Common myeloid progenitor, CD34-positive (primary cell): ENCODE measurements at regions not wholly inside any gene's neighbourhood (a gene's known extent, or its start where the extent isn't known, plus 50 kb on each side); places are given as distances from the start of the nearest gene placed in this dataset.

Experiments
- CTCF ChIA-PET: fragments of 350-600 bp; sonication (Branson Sonifier 250); formaldehyde crosslinking; loops from one replicate; lab custom pipeline; 2021; ENCODE audit warnings: antibody characterized with exemption; lab: Charles Lee
- POLR2A ChIA-PET: fragments of 350-600 bp; sonication (Branson Sonifier 250); formaldehyde crosslinking; loops from one replicate; lab custom pipeline; 2021; ENCODE audit warnings: antibody characterized with exemption; lab: Charles Lee
- DNase-seq, 3 donors: peaks; one replicate each; pipeline versions ENCODE4 v3.0.0 to v3.0.0-alpha.2; 2013
- H3K27ac ChIP-seq, 2 experiments: 1 replicate in 1 of 2; 2 replicates in 1 of 2; pipeline ENCODE4 v1.7.0; 2013; ENCODE audit warnings: inconsistent platforms in 2 of 2, low read length in 2 of 2, mild to moderate bottlenecking in 2 of 2, low read depth in 1 of 2, moderate library complexity in 1 of 2; ENCODE audit not compliant: severe bottlenecking in 2 of 2, insufficient read depth in 1 of 2, poor library complexity in 1 of 2
- H3K27me3 ChIP-seq, 5 experiments: replicated peaks in 2 of 5; 1 replicate in 3 of 5; 2 replicates in 2 of 5; pipeline versions ENCODE4 v1.6.1 to v1.7.0; 2013; ENCODE audit warnings: low read length in 4 of 5, mild to moderate bottlenecking in 2 of 5, moderate library complexity in 2 of 5, inconsistent platforms in 1 of 5; ENCODE audit not compliant: insufficient read depth in 5 of 5, control insufficient read depth in 4 of 5
- H3K36me3 ChIP-seq, 4 experiments: 1 replicate in 2 of 4; 2 replicates in 2 of 4; pipeline versions ENCODE4 v1.6.1 to v1.7.0; 2013; ENCODE audit warnings: low read length in 3 of 4, control low read depth in 1 of 4, mild to moderate bottlenecking in 1 of 4; ENCODE audit not compliant: control insufficient read depth in 4 of 4, insufficient read depth in 4 of 4
- H3K4me1 ChIP-seq, 4 experiments: 1 replicate in 3 of 4; 2 replicates in 1 of 4; pipeline versions ENCODE4 v1.6.1 to v1.7.1; 2013; ENCODE audit warnings: low read length in 3 of 4, mild to moderate bottlenecking in 3 of 4, control low read depth in 1 of 4, inconsistent platforms in 1 of 4, moderate library complexity in 1 of 4; ENCODE audit not compliant: control insufficient read depth in 4 of 4, insufficient read depth in 4 of 4; ENCODE audit errors: control extremely low read depth in 1 of 4
- H3K4me3 ChIP-seq, 7 experiments: 1 replicate in 4 of 7; 2 replicates in 3 of 7; pipeline versions ENCODE4 v1.5.1 to v1.7.0; 2013; ENCODE audit warnings: mild to moderate bottlenecking in 7 of 7, low read length in 6 of 7, moderate library complexity in 6 of 7, inconsistent platforms in 2 of 7, low read depth in 2 of 7, control low read depth in 1 of 7; ENCODE audit not compliant: insufficient read depth in 4 of 7, control insufficient read depth in 1 of 7; ENCODE audit errors: extremely low read depth in 1 of 7
- H3K9me3 ChIP-seq, 5 experiments: 1 replicate in 4 of 5; 2 replicates in 1 of 5; pipeline versions ENCODE4 v1.6.1 to v1.7.1; 2013; ENCODE audit warnings: low read length in 4 of 5, mild to moderate bottlenecking in 2 of 5, inconsistent platforms in 1 of 5, low read depth in 1 of 5, moderate library complexity in 1 of 5; ENCODE audit not compliant: control insufficient read depth in 4 of 5, insufficient read depth in 2 of 5; ENCODE audit errors: control extremely low read depth in 1 of 5
- WGBS: methylation state at CpG from one replicate; pipeline ENCODE4 v1.1.5; 2013; ENCODE audit not compliant: insufficient coverage; 5-methylcytosine and 5-hydroxymethylcytosine counted together

DNA sequence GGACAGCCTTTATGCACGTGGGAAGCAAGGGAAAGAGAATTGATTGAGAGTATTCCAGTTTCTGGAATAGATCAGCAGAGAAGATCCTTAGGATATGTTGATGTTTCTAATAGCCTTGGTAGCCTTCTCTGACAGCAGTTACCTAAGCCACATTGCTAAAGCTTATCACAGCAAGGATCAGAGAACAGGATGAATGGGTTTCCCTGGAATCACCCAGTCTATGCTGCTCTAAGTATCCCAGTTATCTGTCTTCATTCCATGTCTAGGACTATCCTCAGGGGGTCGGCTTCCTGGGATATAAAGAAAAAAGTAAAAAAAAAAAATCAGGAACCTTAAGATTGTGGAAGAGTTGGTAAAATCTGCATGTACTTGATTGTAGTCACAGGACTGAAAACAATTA, 352.0 kb upstream of the AKR1E2 start:
- Histone ChIP-seq H3K27me3 (no peaks in the 10 kb centered on the region), H3K27ac (no peak overlapping the region), H3K4me1 (peaks cover 0 to 3% (median 0%) of the 10 kb centered on the region in 4 experiments), H3K4me3 (no peak overlapping the region), H3K9me3 (no peaks in the 10 kb centered on the region), H3K36me3 (no peaks in the 10 kb centered on the region)
- no peak for DNase-seq
- ChIA-PET POLR2A (no interaction called here), CTCF (no interaction called here)
- WGBS, result 100% methylated on average over 1 of the region's 2 CpGs

DNA sequence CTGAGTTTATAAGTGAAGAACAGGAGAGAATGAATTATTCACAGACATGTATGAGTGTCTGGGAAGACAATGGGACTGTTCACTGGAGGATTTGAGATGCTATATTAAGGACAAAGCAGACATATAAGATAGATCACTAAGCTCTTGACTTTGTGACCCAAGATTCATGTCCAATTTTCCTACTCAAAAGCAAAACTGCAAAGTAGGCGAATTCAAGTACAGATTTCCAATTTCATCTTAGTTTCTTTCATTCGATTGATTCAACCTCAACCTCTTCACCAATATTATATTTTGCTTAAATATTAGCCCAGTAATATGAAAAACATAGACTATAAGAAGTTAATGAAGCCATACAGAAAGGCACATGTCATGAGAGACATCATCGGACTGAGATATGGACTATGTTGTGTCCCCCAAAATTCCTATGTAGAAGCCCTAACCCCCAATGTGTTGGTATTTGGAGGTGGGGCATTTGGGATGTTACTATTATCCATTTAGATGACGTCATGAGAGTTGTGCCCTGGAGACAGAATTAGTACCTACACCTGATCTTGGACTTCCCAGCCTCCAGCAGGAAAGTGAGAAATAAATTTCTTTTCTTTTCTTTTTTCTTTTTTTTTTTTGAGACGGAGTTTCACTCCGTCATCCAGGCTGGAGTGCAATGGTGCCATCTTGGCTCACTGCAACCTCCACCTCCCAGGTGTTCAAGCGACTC, 353.7 kb upstream of the AKR1E2 start:
- no peak for DNase-seq
- no peak overlapping the region for H3K4me3 ChIP-seq
- WGBS, result 97% methylated on average over 4 of the region's 7 CpGs
- no peaks in the 10 kb centered on the region for H3K9me3 ChIP-seq
- no peaks in the 10 kb centered on the region for H3K36me3 ChIP-seq
- H3K4me1 ChIP-seq, result peaks cover 0 to 3% (median 0%) of the 10 kb centered on the region in 4 experiments
- POLR2A ChIA-PET, result no interaction called here
- CTCF ChIA-PET, result no interaction called here
- H3K27ac ChIP-seq, result no peak overlapping the region
- no peaks in the 10 kb centered on the region for H3K27me3 ChIP-seq

DNA sequence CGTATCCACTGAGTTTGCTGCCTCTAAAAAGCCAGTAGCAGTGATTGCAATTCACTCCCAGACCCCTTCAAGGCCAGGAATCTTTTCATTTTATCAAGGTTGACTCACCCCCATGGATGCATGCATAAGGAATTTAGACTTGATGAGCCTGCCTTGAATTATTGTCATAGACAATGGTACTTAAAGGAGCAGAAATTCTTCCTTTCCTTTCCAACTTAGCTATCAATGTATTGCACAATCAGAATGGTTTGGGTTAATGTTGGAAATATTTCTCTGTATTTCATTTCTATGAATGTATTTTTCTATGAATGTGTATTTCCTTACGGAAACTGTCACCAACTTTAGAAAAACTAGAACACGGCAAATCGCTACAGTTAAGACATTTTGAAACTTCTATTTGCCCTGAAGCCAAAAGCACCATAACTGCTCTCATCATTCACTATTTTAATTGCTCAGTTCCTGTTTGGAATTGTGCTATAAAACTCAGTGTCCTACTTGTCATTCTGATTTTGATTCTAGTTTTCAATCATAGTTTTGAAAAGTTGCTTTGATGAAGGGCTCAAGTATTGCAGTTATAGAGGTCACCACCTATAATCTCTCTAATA, 355.7 kb upstream of the AKR1E2 start:
- Histone ChIP-seq H3K36me3 (no peaks in the 10 kb centered on the region), H3K9me3 (no peaks in the 10 kb centered on the region), H3K27ac (no peak overlapping the region), H3K4me1 (peaks cover 0 to 3% (median 0%) of the 10 kb centered on the region in 4 experiments), H3K27me3 (no peaks in the 10 kb centered on the region), H3K4me3 (no peak overlapping the region)
- CTCF ChIA-PET, result interaction anchor here (0.8 to 1.0 kb wide), 2 partner anchors 19 to 480 kb away, joined by 3 read pairs; no protein-coding TSS in a partner anchor
- DNase-seq, result no peak
- POLR2A ChIA-PET, result no interaction called here
- WGBS, result 95% methylated on average over 2 of the region's 4 CpGs

DNA sequence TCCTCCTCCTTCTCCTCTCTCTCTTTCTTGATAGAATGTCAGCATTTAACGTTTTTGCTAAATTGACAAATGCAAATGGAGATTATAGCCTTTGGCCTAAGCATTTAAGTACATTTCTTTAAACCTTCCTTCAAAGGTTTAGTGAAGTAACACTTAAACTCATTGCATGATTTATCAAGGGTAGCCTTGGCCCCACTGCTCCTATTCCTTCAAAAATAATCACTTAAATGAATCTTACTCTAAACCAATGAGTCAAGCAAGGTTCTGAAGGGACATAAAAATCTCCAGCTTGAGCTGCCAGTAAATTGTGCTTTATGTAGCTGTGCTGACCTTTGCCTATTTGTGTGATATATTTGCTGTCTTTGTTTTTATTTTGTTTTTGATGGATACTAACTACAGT, 358.5 kb upstream of the AKR1E2 start:
- Histone ChIP-seq H3K27me3 (no peaks in the 10 kb centered on the region), H3K36me3 (no peaks in the 10 kb centered on the region), H3K27ac (no peak overlapping the region), H3K4me1 (peaks cover 0 to 3% (median 0%) of the 10 kb centered on the region in 4 experiments), H3K9me3 (no peaks in the 10 kb centered on the region), H3K4me3 (no peak overlapping the region)
- ChIA-PET CTCF (no interaction called here), POLR2A (no interaction called here)
- DNase-seq, result no peak
- no CpG with 5 or more reads among the region's 1 CpG for WGBS

DNA sequence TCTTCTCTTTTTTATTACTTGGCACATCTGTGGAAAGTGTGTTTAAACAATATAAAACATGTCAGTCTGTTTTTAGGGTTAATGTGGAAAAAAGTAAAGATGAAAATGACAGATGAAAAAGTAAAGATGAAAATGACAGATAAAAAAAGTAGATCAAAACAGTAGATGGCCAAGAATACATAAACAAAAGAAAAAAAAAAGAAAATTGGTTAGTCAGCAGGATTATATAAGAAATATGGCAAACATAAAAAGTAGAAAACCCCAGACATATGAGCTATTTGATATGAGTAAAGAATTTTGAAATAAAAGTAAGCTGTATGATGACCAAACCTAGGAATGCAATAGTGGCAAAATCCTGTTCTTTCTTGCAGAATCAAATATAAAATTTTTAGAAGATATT, 365.7 kb upstream of the AKR1E2 start:
- H3K4me1 ChIP-seq, result no peaks in the 10 kb centered on the region
- no peaks in the 10 kb centered on the region for H3K36me3 ChIP-seq
- no peaks in the 10 kb centered on the region for H3K9me3 ChIP-seq
- CTCF ChIA-PET, result no interaction called here
- no peak for DNase-seq
- no peak overlapping the region for H3K27ac ChIP-seq
- no peak overlapping the region for H3K4me3 ChIP-seq
- no peaks in the 10 kb centered on the region for H3K27me3 ChIP-seq
- POLR2A ChIA-PET, result no interaction called here

DNA sequence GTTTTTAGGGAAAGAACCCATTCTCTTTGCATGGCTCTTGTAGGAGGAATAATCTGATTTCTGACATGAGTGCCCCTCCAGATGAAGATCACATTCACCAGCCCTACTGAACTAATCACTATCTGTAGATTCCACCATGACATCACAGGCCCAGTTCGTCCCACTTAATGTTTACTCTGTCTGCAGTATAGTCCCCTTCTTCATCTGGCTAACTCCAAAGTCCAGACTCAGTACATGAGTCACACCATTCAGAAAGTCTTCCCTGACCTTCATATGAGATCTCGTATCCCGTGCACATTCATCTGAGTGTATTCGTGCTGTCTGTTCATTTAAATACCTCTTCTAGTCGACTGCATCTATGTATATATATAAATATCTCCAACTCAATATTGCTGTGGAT, 366.5 kb upstream of the AKR1E2 start:
- Histone ChIP-seq H3K4me1 (no peaks in the 10 kb centered on the region), H3K4me3 (no peak overlapping the region), H3K36me3 (no peaks in the 10 kb centered on the region), H3K27ac (no peak overlapping the region), H3K27me3 (no peaks in the 10 kb centered on the region), H3K9me3 (no peaks in the 10 kb centered on the region)
- WGBS, result 100% methylated on average over 1 of the region's 5 CpGs
- POLR2A ChIA-PET, result no interaction called here
- CTCF ChIA-PET, result no interaction called here
- DNase-seq, result no peak

DNA sequence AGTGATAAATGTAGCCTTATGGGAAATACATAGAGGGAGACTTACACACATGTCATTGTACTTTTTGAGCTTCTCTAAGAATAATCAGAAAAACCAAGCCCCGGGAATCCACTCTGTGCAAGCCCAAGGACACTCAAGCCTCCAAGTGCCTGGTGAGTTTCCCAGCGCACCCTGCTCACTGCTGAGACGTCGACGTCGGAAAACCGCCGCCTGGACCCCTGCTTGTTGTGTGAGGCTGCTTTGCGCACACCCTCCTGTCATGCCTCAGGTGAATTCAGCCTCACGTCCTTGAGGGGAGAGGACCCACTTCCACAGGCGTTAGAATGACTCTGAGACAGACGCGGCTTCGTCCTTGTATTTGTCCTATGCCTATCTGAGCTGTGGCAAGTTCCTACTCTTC, 368.4 kb upstream of the AKR1E2 start:
- no peak for DNase-seq
- H3K4me1 ChIP-seq, result peaks cover 0 to 16% (median 5%) of the 10 kb centered on the region in 4 experiments
- WGBS, result 98% methylated on average over 14 of the region's 14 CpGs
- no peak overlapping the region for H3K4me3 ChIP-seq
- no peaks in the 10 kb centered on the region for H3K27me3 ChIP-seq
- H3K27ac ChIP-seq, result no peak overlapping the region
- CTCF ChIA-PET, result no interaction called here
- no peaks in the 10 kb centered on the region for H3K36me3 ChIP-seq
- POLR2A ChIA-PET, result no interaction called here
- no peaks in the 10 kb centered on the region for H3K9me3 ChIP-seq
